ENCODE measurements at regions not wholly inside any gene's neighbourhood (a gene's known extent, or its start where the extent isn't known, plus 50 kb on each side); places are given as distances from the start of the nearest gene placed in this dataset.

DNA sequence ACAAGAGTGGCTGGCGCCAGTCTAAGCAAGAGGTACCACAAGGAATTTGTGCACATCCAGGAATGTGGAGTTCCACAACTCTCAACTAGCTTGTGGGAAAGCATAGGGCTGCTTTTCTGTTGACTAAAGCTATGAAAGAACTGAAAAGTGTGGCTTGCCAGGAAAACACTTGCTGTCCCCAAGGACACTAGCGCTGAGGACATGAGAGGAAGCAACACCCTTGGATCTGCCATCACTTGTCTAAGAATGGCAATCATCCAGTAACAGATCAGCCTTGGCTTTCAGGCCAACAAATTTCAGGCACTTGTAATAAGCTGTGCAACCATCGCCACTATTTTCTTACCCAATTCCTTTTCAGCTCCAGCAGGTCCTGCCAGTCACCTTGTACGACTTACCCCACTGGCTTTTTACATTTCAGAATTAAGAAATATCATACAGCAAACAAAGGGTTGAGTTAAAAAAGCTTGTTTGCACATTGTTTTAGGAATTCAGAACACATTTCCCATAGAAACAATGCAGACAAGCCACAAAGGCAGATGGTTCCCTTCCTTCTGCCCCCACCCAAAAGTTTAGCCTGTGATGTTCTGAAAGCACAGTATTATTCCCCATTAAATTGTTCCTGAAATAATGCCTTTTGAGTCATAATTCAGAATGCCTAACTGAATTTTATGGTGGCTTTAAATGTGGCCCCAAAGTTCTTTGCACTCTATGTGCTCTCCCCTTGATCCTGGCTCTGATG, 57.9 kb upstream of the SSTR4 start:
- Histone ChIP-seq H3K27ac (peak overlapping the region in 7 of 8 donors; percentile 35 to 76 (median 66)), H3K4me1 (peaks cover 0 to 8% (median 0%) of the 10 kb centered on the region in 6 donors), H3K27me3 (replicated peaks in 1 of 7) (no peaks in the 10 kb centered on the region), H3K4me3 (no peak overlapping the region), H3K9me3 (peaks cover 0 to 7% (median under 1%) of the 10 kb centered on the region in 8 donors), H3K36me3 (no peaks in the 10 kb centered on the region)
- TF ChIP-seq POLR2AphosphoS5 (IDR thresholded peaks at IDR 0.05) (peak in 1 of 3 donors; percentile 68), POLR2A (IDR thresholded peaks at IDR 0.05) (no peak), CTCF (IDR thresholded peaks at IDR 0.05 in 8 of 11, conservative IDR thresholded peaks at IDR 0.05 in 3 of 11) (no peak)
- DNase-seq = no peak
- 58 to 77% (median 62%) methylated on average over 4 of the region's 4 CpGs for WGBS, 5 donors
- intact Hi-C loops (cut with DNase I; ENCODE audit: low total_unique reads) = no loop called here

DNA sequence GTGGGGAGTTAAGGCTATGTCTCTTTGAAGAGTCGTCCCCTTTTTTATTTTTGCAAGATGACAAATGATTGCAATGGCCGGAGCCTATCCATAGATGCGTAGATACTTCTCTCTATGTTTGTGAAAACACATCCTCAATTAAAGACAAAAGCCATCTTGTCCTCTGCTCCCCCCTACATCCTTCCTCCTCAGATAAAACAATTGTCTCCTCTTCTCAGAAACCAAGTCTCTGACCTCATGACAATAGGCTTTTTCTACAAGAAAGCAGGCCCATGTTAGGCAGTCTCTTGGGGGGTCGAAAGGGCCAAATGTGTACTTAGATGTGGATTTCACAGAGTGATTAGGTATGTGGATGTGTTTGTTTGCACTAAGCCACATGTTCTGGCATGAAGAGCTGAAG, 51.1 kb upstream of the SSTR4 start:
- intact Hi-C loops (cut with DNase I; ENCODE audit: low total_unique reads) = no loop called here
- Histone ChIP-seq H3K4me3 (no peak overlapping the region), H3K4me1 (peaks cover 0 to 19% (median 10%) of the 10 kb centered on the region in 6 donors), H3K27ac (no peak overlapping the region), H3K36me3 (no peaks in the 10 kb centered on the region), H3K27me3 (replicated peaks in 1 of 7) (no peaks in the 10 kb centered on the region), H3K9me3 (peaks cover 0 to 11% (median 2%) of the 10 kb centered on the region in 8 donors)
- TF ChIP-seq POLR2AphosphoS5 (IDR thresholded peaks at IDR 0.05) = no peak
- no peak for TF ChIP-seq CTCF (IDR thresholded peaks at IDR 0.05 in 8 of 11, conservative IDR thresholded peaks at IDR 0.05 in 3 of 11)
- no peak for TF ChIP-seq POLR2A (IDR thresholded peaks at IDR 0.05)
- no peak for DNase-seq
- 31 to 61% (median 37%) methylated on average over 4 of the region's 4 CpGs for WGBS, 5 donors

DNA sequence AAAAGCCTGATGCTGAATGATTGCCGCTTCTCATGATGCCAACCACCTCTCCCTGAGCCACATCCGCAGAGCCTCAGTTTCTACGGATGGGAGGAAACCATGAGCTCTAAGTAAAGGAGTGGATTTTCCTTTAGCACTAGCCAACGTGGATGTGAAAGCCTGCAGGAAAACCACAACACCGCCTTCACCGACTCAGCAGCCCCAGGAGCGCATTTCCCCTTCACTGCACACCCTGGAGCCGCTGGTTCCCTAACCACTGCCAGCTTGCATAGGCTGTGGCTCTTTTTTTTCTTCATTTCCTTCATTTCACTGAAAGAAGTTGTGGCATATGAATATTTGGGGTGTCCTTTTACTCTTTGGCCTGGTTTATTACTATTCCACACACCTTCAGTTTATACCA, 50.5 kb upstream of the SSTR4 start:
- H3K4me1 ChIP-seq = peaks cover 0 to 19% (median 10%) of the 10 kb centered on the region in 6 donors
- H3K4me3 ChIP-seq = no peak overlapping the region
- H3K36me3 ChIP-seq = no peaks in the 10 kb centered on the region
- no peak for DNase-seq
- peaks cover 0 to 11% (median 2%) of the 10 kb centered on the region in 8 donors for H3K9me3 ChIP-seq
- 14 to 31% (median 22%) methylated on average over 8 of the region's 8 CpGs for WGBS, 5 donors
- intact Hi-C loops (cut with DNase I; ENCODE audit: low total_unique reads) = no loop called here
- no peaks in the 10 kb centered on the region for H3K27me3 ChIP-seq (replicated peaks in 1 of 7)
- TF ChIP-seq POLR2AphosphoS5 (IDR thresholded peaks at IDR 0.05) = no peak
- no peak for TF ChIP-seq CTCF (IDR thresholded peaks at IDR 0.05 in 8 of 11, conservative IDR thresholded peaks at IDR 0.05 in 3 of 11)
- TF ChIP-seq POLR2A (IDR thresholded peaks at IDR 0.05) = no peak
- H3K27ac ChIP-seq = no peak overlapping the region

GRCh38 chr20:22985239-22985778, 49.8 kb upstream of the SSTR4 start:
- no peaks in the 10 kb centered on the region for H3K27me3 ChIP-seq (replicated peaks in 1 of 7)
- no peak overlapping the region for H3K27ac ChIP-seq
- no peaks in the 10 kb centered on the region for H3K36me3 ChIP-seq
- peaks cover 0 to 19% (median 10%) of the 10 kb centered on the region in 6 donors for H3K4me1 ChIP-seq
- no peak for DNase-seq
- TF ChIP-seq POLR2A (IDR thresholded peaks at IDR 0.05) = no peak
- TF ChIP-seq CTCF (IDR thresholded peaks at IDR 0.05 in 8 of 11, conservative IDR thresholded peaks at IDR 0.05 in 3 of 11) = no peak
- no peak for TF ChIP-seq POLR2AphosphoS5 (IDR thresholded peaks at IDR 0.05)
- H3K4me3 ChIP-seq = no peak overlapping the region
- intact Hi-C loops (cut with DNase I; ENCODE audit: low total_unique reads) = no loop called here
- H3K9me3 ChIP-seq = peaks cover 0 to 11% (median 2%) of the 10 kb centered on the region in 8 donors
- WGBS, 5 donors = 49 to 64% (median 60%) methylated on average over 5 of the region's 5 CpGs
